Osteoblast (primary cell): ENCODE measurements at regions not wholly inside any gene's neighbourhood (a gene's known extent, or its start where the extent isn't known, plus 50 kb on each side); places are given as distances from the start of the nearest gene placed in this dataset.

ENCODE experiments used
- DNase-seq: peaks from one replicate; pipeline ENCODE4 v3.0.0; 2011; ENCODE audit warnings: low spot score, mixed read lengths; ENCODE audit not compliant: insufficient read length; ENCODE audit errors: missing footprints
- H2AFZ ChIP-seq: 2 replicates; pipeline ENCODE4 v1.6.0; 2011; ENCODE audit warnings: mild to moderate bottlenecking, low read length
- H3K27ac ChIP-seq: 2 replicates; pipeline ENCODE4 v1.5.1; 2011; ENCODE audit warnings: mild to moderate bottlenecking, low read depth, low read length, moderate library complexity
- H3K27me3 ChIP-seq: 2 replicates; pipeline ENCODE4 v1.6.0; 2012; ENCODE audit warnings: mild to moderate bottlenecking, control low read depth, inconsistent platforms, low read length, moderate library complexity; ENCODE audit not compliant: insufficient read depth
- H3K36me3 ChIP-seq: 2 replicates; pipeline ENCODE4 v1.5.1; 2011; ENCODE audit warnings: mild to moderate bottlenecking, low read length, control low read depth, moderate library complexity; ENCODE audit not compliant: insufficient read depth
- H3K4me1 ChIP-seq: 2 replicates; pipeline ENCODE4 v1.5.1; 2011; ENCODE audit warnings: mild to moderate bottlenecking, low read length, control low read depth, moderate library complexity; ENCODE audit not compliant: insufficient read depth
- H3K4me2 ChIP-seq: 2 replicates; pipeline ENCODE4 v1.6.0; 2011; ENCODE audit warnings: mild to moderate bottlenecking, low read length; ENCODE audit not compliant: insufficient read depth
- H3K4me3 ChIP-seq: fragments of 200-600 bp; sonication (generic); 3 replicates; pipeline ENCODE4 v1.5.1; 2012; ENCODE audit warnings: mild to moderate bottlenecking, low read length, inconsistent platforms; ENCODE audit not compliant: insufficient read depth
- H3K79me2 ChIP-seq: 2 replicates; pipeline ENCODE4 v1.6.0; 2012; ENCODE audit warnings: mild to moderate bottlenecking, low read length, control low read depth, inconsistent platforms; ENCODE audit not compliant: insufficient read depth
- H3K9me3 ChIP-seq: 2 replicates; pipeline ENCODE4 v1.5.1; 2011; ENCODE audit warnings: low read depth, low read length, control low read depth
- H4K20me1 ChIP-seq: 2 replicates; pipeline ENCODE4 v1.6.0; 2012; ENCODE audit warnings: mild to moderate bottlenecking, low read length, control low read depth; ENCODE audit not compliant: insufficient read depth
- CTCF ChIP-seq: IDR thresholded peaks from 2 replicates; pipeline ENCODE4 v1.5.1; 2011; ENCODE audit warnings: mild to moderate bottlenecking, low read depth, low read length, moderate library complexity; ENCODE audit errors: extremely low read depth

GRCh38 chr6:90448836-90449235 is 138.0 kb downstream of the MAP3K7 start:
- no peak for TF ChIP-seq CTCF
- H3K27ac ChIP-seq, result no peak overlapping the region
- no peak overlapping the region for H2AFZ ChIP-seq
- H3K36me3 ChIP-seq, result no peaks in the 10 kb centered on the region
- peaks cover 16% of the 10 kb centered on the region for H3K27me3 ChIP-seq
- no peaks in the 10 kb centered on the region for H3K4me1 ChIP-seq
- no peak overlapping the region for H3K4me2 ChIP-seq
- no peaks in the 10 kb centered on the region for H4K20me1 ChIP-seq
- H3K4me3 ChIP-seq, result no peak overlapping the region
- no peaks in the 10 kb centered on the region for H3K9me3 ChIP-seq
- H3K79me2 ChIP-seq, result no peaks in the 10 kb centered on the region
- DNase-seq, result no peak

- H3K4me3 ChIP-seq, result no peak overlapping the region
- peaks cover 16% of the 10 kb centered on the region for H3K27me3 ChIP-seq
- H4K20me1 ChIP-seq, result no peaks in the 10 kb centered on the region
- no peak overlapping the region for H3K4me2 ChIP-seq
- DNase-seq, result no peak
- no peaks in the 10 kb centered on the region for H3K4me1 ChIP-seq
- H3K79me2 ChIP-seq, result no peaks in the 10 kb centered on the region
- no peak overlapping the region for H2AFZ ChIP-seq
- no peak for TF ChIP-seq CTCF
- no peaks in the 10 kb centered on the region for H3K9me3 ChIP-seq
- no peak overlapping the region for H3K27ac ChIP-seq
- no peaks in the 10 kb centered on the region for H3K36me3 ChIP-seq
Observed at GRCh38 chr6:90446164-90446563, 140.7 kb downstream of the MAP3K7 start.

GRCh38 chr6:90445533-90446108 is 141.3 kb downstream of the MAP3K7 start:
- no peak overlapping the region for H3K4me3 ChIP-seq
- DNase-seq, result no peak
- H3K79me2 ChIP-seq, result no peaks in the 10 kb centered on the region
- H3K36me3 ChIP-seq, result no peaks in the 10 kb centered on the region
- H2AFZ ChIP-seq, result no peak overlapping the region
- no peaks in the 10 kb centered on the region for H3K4me1 ChIP-seq
- no peaks in the 10 kb centered on the region for H4K20me1 ChIP-seq
- no peaks in the 10 kb centered on the region for H3K9me3 ChIP-seq
- TF ChIP-seq CTCF, result no peak
- no peak overlapping the region for H3K4me2 ChIP-seq
- peaks cover 16% of the 10 kb centered on the region for H3K27me3 ChIP-seq
- H3K27ac ChIP-seq, result no peak overlapping the region

GRCh38 chr6:90444160-90444714 is 142.6 kb downstream of the MAP3K7 start:
- H3K36me3 ChIP-seq, result no peaks in the 10 kb centered on the region
- H3K4me2 ChIP-seq, result no peak overlapping the region
- H3K4me3 ChIP-seq, result no peak overlapping the region
- H3K27ac ChIP-seq, result no peak overlapping the region
- no peaks in the 10 kb centered on the region for H3K9me3 ChIP-seq
- H2AFZ ChIP-seq, result no peak overlapping the region
- H4K20me1 ChIP-seq, result no peaks in the 10 kb centered on the region
- no peaks in the 10 kb centered on the region for H3K79me2 ChIP-seq
- no peaks in the 10 kb centered on the region for H3K4me1 ChIP-seq
- no peak for DNase-seq
- peaks cover 22% of the 10 kb centered on the region for H3K27me3 ChIP-seq
- TF ChIP-seq CTCF, result no peak
